SW480 (cell line): ENCODE measurements at regions not wholly inside any gene's neighbourhood (a gene's known extent, or its start where the extent isn't known, plus 50 kb on each side); places are given as distances from the start of the nearest gene placed in this dataset.
"Not testable (repeated sequence)": the region's sequence is repeated elsewhere in the genome, so short reads cannot be mapped to it uniquely, and the experiment has no call there.

Experiments used
- DNase-seq: peaks from one replicate; pipeline ENCODE4 v3.0.0-alpha.2; 2016; ENCODE audit warnings: low spot score

GRCh38 chr20:47980336-47981177 lies 195.3 kb upstream of the SULF2 start:
- no peak for DNase-seq

DNA sequence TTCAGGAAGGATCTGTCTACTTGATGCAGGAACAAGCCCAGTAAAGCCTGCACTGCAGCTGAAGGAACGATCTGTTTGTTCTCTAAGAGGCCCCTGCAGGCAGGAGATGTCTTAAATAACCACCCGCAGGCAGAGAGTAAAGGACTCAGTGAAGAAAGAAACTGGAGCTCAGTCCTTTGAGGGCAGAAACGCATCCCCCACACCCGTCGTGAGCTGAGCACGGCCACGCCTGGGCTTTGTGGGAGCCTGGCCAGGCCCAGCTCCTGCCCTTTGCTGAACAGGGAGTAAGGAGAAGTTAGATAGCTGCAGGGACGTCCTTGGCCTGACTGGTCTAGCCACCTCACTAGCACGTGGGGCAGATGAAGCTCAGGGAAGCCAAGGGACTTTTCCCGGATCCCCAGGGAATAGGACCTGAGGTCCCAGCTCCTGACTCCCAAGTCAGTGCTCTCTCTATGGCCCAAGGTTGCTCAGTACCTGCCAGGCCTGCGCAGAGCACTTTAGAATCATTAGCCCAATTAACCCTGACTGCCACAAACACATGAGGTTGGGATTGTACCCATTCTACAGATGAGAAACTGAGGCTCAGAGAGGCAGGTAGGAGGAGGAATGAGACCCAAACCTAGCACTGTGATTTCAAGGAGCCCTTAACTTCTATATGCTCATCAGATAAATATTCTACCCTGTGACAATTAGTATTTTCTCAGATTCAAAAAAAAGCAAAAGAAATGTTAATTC lies 194.2 kb upstream of the SULF2 start:
- peak; percentile 40 for DNase-seq

GRCh38 chr20:47978428-47979120 lies 193.3 kb upstream of the SULF2 start:
- peak; percentile 61 for DNase-seq

DNA sequence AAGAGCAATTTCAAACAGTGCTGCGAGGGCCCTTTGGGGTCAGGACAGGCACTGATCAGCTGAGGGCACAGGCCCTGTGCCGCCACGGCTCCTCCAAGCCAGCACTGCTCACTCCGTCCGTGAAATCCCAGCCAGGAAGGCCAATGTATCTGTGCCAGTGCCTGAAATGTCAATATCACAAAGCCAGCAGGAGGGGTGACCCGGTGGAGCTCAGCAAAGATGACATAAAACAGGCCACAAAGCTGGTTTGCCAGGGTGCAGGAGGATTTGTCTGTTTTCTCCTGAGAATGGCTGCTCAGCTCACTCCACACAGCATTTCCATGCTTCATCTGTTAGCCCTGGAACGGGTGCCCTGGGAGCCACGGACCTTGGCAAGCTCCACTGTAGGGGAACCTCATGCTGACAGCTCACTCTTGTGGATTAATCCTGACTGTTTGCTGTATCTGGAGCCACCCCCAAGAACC lies 192.5 kb upstream of the SULF2 start:
- peak; percentile 43 for DNase-seq

- DNase-seq, result not testable (repeated sequence)
These were observed 191.9 kb upstream of the SULF2 start for GRCh38 chr20:47977017-47977788.

DNA sequence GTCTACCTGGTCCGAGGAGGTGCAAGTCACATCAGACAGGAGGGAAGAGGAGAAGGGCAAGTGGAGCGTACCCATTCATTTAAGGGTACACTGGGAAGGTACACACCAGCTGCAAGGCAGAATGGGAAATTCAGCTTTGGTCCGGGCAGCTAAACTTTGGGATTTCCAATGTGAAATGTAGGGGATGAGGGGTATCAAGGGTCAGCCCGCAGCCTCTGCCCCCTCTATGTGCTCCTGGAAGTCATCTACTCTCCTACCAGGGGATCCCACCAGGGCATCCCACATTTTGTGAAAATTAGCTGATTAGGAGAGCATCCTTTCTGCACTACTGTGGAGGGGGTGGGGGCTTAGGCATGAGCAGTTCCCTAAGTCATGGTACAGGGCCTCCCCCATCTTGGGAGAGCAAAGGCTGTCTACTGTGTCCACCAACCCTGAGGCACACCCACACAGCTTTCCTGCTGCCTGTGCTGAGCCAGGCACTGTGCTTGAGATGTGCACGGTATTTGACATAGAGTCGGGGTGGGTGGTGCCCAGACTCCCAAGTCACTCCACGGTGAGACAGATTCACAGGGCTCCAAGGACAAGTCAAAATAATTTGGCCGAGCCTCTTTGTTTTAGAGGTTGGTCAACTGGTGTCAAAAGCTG lies 189.1 kb upstream of the SULF2 start:
- DNase-seq, result no peak

DNA sequence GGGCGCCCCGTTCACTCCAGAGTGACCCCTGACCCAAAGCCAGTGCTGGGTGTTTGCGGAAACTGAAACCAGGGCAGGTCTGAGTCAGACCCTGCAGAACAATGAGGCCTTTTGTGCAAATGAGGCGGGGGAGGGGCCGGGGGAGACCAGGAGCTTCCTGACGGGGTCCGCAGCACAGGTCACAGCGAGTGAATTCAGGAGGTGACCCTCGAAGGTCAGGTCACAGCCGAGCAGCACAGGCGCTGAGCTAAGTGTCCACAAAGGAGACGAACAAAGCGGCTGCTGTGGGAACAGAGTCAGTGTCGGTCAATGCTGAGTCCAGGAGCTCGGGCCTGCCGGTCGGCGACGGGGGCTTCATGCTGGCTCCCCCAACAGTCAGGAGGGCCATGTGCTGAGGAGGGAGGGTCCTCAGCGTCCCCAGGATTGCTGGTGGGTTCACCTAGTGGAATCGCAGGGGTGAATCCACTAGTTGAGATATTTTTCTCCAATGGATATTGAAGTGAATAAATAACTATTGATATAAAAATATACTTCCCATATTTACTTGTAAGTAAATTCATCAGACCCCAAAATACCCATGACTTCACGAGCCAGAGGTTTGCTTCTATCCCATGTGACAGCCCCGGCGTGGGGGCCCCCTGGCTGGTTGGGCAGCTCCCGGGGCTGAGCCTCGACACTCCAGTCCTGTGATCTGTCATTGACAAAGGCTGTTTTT lies 188.4 kb upstream of the SULF2 start:
- peak; percentile 96 for DNase-seq

DNA sequence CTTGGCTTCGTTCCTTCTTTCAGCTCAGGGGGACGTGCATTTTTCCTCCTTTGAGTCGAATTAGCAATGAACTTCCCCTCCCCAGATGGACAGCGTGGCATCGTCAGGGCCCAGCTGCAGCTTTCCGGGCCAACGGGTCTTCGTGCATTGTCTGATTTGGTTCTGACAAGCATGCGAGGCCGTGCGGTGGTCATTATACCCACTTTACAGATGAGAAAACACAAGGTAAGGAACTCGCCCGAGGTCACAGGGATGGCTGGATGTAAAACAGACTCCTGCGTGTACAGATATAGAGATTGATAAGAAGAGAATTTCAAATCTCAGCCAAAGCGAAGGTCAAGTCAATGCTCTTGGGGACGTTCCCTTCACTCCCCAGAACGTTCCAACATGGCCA lies 187.6 kb upstream of the SULF2 start:
- peak; percentile 34 for DNase-seq

DNA sequence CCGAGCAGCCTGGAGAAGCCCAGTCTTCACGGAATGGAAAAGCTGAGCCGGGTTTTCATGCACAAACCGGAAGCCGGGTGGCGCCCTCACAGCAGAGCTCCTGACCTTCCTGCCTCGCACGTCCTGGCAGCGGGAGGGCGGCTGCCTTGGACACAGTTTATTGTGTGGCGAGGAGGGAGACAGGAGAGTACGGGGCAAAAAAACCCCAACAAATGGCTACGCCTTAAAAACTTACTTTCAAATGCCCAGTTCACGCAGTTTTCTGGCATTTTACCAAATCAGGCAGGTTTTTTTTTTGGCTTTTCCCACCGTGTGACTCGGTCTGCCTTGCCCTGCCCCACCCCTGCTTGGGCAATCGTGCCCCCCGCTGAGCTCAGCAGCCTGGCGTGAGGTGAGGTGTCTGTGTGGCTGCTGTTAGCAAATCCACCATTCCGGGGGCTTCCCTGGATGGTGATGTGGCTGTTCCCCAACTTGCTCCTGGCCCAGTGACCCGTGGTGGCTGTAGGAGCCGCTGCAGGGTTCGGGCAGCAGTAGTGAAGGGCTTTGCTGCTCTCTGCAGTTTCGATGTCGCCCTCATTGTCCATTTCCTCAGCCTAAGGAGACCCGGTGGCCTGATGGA lies 187.1 kb upstream of the SULF2 start:
- DNase-seq, result peak; percentile 88

DNA sequence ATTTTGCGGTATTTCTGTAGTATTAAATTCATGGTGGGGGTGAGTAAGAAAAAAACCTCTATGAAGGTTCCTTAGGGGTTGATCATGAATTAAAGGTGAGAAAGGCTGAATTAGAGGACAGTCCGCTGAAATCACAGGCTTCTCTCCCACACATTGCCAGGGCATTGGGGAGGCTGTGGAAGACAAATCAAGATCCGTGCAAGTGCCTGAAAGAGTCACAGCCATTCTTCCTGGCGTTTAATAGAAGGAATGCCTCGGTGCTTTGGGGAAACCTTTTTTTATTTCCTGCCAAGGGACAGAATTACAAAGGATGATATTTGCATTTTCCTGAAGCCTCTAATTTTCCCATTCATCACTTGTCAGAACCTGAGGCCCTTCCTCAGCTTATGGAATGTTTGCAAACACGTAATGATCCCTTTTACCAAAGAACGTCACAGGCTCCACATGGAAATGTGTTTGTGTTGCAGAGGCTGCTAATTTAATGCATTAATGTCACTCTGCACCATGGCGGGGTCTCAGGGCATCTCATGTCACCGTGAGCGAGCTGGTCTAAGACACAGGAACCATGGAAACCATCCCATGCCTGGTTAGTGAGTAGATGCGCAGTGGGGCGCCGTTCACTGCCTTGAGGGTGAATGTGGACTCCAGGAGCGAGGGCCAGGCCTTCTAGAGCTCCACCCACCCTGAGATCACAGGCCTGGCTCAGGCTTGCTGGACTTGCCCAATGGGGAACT lies 185.9 kb upstream of the SULF2 start:
- no peak for DNase-seq

DNA sequence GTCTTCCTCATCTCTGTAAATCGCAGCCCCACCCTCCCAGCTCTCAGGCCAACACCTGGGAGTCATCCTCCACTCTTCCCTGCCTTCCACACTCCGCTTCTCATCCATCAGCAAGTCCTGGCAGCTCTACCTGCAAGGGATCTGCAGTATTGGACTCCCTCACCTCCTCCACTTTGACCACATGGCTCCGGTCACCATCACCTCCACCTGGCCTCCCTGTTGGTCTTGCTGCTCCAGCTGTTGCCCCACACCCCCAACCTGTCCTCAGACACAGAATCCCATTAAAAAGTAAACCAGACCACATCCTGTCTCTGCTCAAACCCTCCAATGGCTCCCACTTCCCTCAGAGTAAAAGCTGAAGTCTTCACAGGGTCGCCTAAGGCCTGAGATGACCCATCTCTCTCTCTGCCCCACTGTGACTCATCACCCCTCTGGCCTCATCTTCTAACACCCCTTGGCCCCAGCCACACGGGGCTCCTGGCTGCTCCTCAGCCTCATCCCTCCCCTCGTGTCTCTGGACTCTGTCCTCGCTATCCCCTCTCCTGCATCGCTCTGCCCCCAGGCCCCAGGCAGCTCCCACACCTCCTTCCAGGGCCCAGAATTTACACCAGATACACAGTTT lies 185.1 kb upstream of the SULF2 start:
- DNase-seq, result peak; percentile 66

DNA sequence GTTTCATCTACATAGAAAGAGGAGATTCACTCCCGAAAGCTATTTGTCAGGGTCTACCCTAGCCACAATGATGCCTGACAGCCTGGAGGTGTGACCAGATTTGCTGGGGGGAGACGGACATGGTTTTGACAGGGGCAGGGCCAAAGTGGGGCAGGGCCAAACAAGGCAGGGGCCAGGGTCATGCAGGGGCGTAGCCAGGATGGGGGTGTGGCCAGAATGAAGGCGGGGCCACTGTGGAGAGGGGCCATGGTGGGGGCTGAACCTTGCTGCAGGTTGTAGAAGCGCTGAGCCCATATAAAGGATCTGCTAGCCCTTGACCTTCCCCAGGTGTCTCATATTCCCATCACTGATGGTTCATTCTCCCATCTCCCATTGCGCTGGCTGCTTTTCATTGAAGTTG lies 184.1 kb upstream of the SULF2 start:
- no peak for DNase-seq

- no peak for DNase-seq
These were observed 183.4 kb upstream of the SULF2 start for GRCh38 chr20:47968541-47969310.

DNA sequence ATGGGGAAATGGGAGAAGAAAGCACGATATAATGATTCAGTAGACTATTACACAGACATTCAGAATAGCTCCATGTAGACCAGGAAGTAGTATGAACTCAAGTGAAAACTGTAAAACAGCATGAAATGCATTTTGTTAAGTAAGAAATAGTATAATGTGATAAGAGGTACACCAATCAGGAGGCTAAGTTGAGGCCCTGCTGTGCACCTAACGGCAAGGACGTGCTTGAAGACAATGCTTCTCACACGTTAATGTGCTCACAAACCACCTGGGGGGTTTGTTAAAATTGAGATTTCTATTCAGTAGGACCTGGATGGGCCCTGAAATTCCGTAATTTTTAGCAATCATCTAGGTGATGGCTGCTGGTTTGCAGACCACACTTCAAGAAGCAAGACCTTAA lies 178.9 kb upstream of the SULF2 start:
- no peak for DNase-seq

GRCh38 chr20:47963022-47963421 lies 177.7 kb upstream of the SULF2 start:
- DNase-seq, result no peak

DNA sequence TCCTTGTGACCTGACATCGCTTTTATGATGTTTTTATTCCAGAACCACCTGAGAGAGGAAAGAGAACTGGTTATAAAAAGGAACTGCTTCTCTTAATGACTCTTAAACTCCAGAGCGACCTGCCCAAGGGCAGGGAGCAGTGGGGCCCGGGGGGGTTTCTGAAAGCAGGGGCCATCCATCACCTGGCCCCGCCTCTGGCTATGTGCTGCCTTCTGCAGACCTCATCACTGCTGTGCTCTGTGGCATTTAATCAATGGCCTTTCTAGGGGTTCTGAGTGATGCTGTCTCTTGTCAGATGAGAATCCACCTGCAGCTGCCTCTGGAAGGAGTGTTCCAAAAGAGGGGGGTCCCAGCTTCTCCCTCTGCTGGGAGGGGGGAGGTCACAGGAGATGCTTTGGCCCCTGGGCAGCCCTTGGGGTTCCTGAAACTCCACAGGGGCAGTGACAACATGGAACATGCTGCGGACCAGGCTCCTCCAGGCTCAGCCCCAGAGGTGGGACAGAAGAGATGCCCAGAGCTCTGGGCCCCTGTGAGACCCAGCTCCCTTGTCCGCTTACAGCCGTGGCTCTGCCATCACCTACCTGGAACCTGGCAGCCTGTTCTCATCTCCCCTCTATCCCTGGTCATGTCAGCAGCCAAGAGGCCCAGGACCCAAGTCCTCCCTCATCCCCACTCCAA lies 177.1 kb upstream of the SULF2 start:
- no peak for DNase-seq

- DNase-seq, result no peak
These were observed 175.7 kb upstream of the SULF2 start for GRCh38 chr20:47960769-47961541.
